Stimulated activated memory B cell treated with anti-CD40 and anti-IgM and Interleukin-4, amounts not matched to agents 10 μg/mL and 1 μg/mL and 100 μg/mL, for 72 hours (primary cell): ENCODE measurements at regions not wholly inside any gene's neighbourhood (a gene's known extent, or its start where the extent isn't known, plus 50 kb on each side); places are given as distances from the start of the nearest gene placed in this dataset.
A peak's percentile ranks its signal among the peaks of the same experiment; 100 is the strongest.
"Not testable (repeated sequence)": the region's sequence is repeated elsewhere in the genome, so short reads cannot be mapped to it uniquely, and the experiment has no call there.

Source experiments
- ATAC-seq: fragments of 150-1000 bp; cut with Tn5 transposase; 2 replicates; pipeline ENCODE4 v1.10.0; 2021
- H3K27ac Mint-ChIP-seq: one replicate; pipeline ENCODE4 v1.8.0; 2022; ENCODE audit warnings: mild to moderate bottlenecking, mixed read lengths
- H3K27me3 Mint-ChIP-seq: one replicate; pipeline ENCODE4 v1.8.0; 2022; ENCODE audit warnings: mixed read lengths
- H3K36me3 Mint-ChIP-seq: one replicate; pipeline ENCODE4 v1.8.0; 2022; ENCODE audit warnings: mixed read lengths
- H3K4me1 Mint-ChIP-seq: one replicate; pipeline ENCODE4 v1.8.0; 2022; ENCODE audit warnings: mixed read lengths
- H3K4me3 Mint-ChIP-seq: one replicate; pipeline ENCODE4 v1.8.0; 2022; ENCODE audit warnings: mild to moderate bottlenecking, moderate library complexity, mixed read lengths
- H3K9me3 Mint-ChIP-seq: one replicate; pipeline ENCODE4 v1.8.0; 2022; ENCODE audit warnings: mixed read lengths

DNA sequence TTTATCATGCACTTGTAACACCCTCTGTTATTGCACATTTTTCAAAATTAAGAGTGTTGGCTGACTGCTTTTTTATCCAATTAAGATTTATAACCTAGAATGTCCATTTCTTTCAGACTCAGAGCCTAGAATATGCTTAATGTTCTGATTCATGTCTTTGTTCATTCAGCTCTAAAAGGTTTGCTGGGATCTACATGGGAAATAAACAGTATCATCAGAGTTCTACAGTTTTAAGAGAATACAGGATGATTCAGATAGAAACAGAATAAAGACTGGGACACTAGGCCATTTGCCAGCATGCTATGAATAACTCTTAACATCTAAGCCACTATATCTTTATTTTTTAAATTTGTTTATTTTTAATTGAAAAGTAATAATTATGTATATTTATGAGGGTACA, 713.7 kb upstream of the CHAC2 start:
- Mint-ChIP-seq H3K27me3 (no peaks in the 10 kb centered on the region), H3K27ac (no peak overlapping the region), H3K4me1 (no peaks in the 10 kb centered on the region), H3K36me3 (no peaks in the 10 kb centered on the region), H3K4me3 (no peak overlapping the region), H3K9me3 (peaks cover 3% of the 10 kb centered on the region)
- no peak for ATAC-seq

GRCh38 chr2:53051157-53051556, 716.4 kb upstream of the CHAC2 start:
- ATAC-seq = no peak
- Mint-ChIP-seq H3K27ac (no peak overlapping the region), H3K36me3 (no peaks in the 10 kb centered on the region), H3K4me3 (no peak overlapping the region), H3K27me3 (no peaks in the 10 kb centered on the region), H3K4me1 (no peaks in the 10 kb centered on the region), H3K9me3 (peaks cover 3% of the 10 kb centered on the region)

GRCh38 chr2:53040536-53041229, 726.9 kb upstream of the CHAC2 start:
- H3K4me3 Mint-ChIP-seq = no peak overlapping the region
- H3K4me1 Mint-ChIP-seq = no peaks in the 10 kb centered on the region
- no peak overlapping the region for H3K27ac Mint-ChIP-seq
- no peaks in the 10 kb centered on the region for H3K27me3 Mint-ChIP-seq
- no peak for ATAC-seq
- H3K36me3 Mint-ChIP-seq = no peaks in the 10 kb centered on the region
- H3K9me3 Mint-ChIP-seq = peaks cover 3% of the 10 kb centered on the region

DNA sequence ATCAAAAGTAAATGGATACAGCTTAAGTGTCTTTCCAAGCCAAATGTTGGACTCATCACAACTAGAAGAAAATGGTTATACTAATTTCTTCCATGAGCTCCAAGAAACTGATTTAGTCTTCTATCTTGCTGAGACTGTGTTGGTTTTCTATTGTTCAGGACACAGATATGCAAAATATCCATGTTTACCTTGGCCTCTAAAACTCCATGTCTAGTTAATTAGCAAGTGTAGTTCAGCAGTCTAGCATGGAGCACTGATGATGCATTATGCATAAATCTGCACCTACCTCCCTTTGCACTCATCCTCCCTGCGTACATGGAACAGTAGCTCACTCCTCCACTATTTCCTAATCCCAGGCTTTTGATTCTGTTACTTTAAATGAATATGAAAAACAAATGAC, 731.4 kb upstream of the CHAC2 start:
- Mint-ChIP-seq H3K4me3 (no peak overlapping the region), H3K27me3 (no peaks in the 10 kb centered on the region), H3K27ac (no peak overlapping the region), H3K36me3 (no peaks in the 10 kb centered on the region), H3K9me3 (peaks cover 3% of the 10 kb centered on the region), H3K4me1 (no peaks in the 10 kb centered on the region)
- ATAC-seq = no peak

DNA sequence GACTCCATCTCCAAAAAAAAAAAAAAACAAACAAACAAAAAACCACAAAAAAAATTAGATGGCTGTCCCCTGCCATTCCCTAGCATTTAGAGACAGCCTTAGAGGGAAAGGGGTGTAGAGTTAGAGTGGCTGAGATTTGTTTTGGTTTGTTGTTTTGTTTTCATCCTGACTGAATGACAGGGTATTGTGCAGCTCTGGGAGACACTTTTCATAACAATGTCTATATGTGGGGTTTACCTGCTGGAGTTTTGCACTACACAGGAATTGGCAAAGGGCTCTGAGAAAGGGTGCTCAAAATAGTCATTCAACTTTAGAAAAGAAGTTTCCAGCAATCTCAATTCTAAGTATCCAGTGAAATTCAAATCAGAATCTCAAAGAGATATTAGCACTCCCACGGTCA, 732.5 kb upstream of the CHAC2 start:
- H3K4me3 Mint-ChIP-seq = no peak overlapping the region
- H3K27ac Mint-ChIP-seq = no peak overlapping the region
- H3K27me3 Mint-ChIP-seq = no peaks in the 10 kb centered on the region
- no peaks in the 10 kb centered on the region for H3K4me1 Mint-ChIP-seq
- peaks cover 3% of the 10 kb centered on the region for H3K9me3 Mint-ChIP-seq
- ATAC-seq = no peak
- H3K36me3 Mint-ChIP-seq = no peaks in the 10 kb centered on the region

GRCh38 chr2:53033411-53033810, 734.2 kb upstream of the CHAC2 start:
- peak; percentile 12 for ATAC-seq
- Mint-ChIP-seq H3K36me3 (no peaks in the 10 kb centered on the region), H3K4me1 (no peaks in the 10 kb centered on the region)

GRCh38 chr2:53028746-53029423, 738.7 kb upstream of the CHAC2 start:
- H3K27ac Mint-ChIP-seq = no peak overlapping the region
- no peak for ATAC-seq
- no peaks in the 10 kb centered on the region for H3K27me3 Mint-ChIP-seq
- no peak overlapping the region for H3K4me3 Mint-ChIP-seq
- no peaks in the 10 kb centered on the region for H3K4me1 Mint-ChIP-seq
- no peaks in the 10 kb centered on the region for H3K36me3 Mint-ChIP-seq
- H3K9me3 Mint-ChIP-seq = no peaks in the 10 kb centered on the region

More at GRCh38 chr2:53033411-53033810, 734.2 kb upstream of the CHAC2 start:
- Mint-ChIP-seq H3K9me3 (peaks cover 3% of the 10 kb centered on the region), H3K27ac (no peak overlapping the region), H3K4me3 (no peak overlapping the region), H3K27me3 (no peaks in the 10 kb centered on the region)

DNA sequence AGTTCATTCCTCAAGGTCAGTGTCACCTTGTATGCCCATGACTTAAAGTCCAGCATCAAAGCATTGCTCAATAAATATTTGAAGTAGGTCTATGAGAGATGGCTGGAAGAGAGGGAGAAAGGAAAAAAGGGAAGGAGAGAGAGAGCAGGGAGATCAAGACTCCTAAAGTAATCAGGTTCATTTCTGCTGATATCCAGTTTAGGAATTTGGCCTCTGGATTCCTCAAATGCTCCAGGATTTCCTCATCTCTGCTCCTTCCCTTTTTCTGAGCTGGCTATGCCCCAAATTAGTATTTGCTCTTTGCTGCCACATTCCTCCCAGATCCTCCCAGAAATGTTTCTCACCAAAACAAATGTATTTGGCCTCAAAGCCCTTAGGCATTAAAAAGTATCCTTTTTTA, 739.4 kb upstream of the CHAC2 start:
- H3K27me3 Mint-ChIP-seq = no peaks in the 10 kb centered on the region
- no peak overlapping the region for H3K4me3 Mint-ChIP-seq
- H3K36me3 Mint-ChIP-seq = no peaks in the 10 kb centered on the region
- no peak for ATAC-seq
- no peaks in the 10 kb centered on the region for H3K4me1 Mint-ChIP-seq
- peaks cover 2% of the 10 kb centered on the region for H3K9me3 Mint-ChIP-seq
- H3K27ac Mint-ChIP-seq = no peak overlapping the region

DNA sequence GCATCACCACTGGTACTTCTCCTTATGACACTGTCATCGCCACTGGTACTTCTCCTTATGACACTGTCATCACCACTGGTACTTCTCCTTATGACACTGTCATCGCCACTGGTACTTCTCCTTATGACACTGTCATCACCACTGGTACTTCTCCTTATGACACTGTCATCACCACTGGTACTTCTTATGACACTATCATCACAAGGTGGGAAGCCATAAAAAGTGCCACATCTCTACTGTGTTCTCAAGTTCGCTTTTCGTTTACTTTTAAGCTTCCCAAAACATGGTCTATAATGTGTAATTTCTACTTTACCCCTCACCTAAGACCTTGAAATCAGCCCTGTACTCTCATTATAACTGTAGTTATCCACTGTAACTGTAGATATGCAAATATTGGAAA, 745.4 kb upstream of the CHAC2 start:
- ATAC-seq, H3K4me3 Mint-ChIP-seq, H3K27ac Mint-ChIP-seq, H3K36me3 Mint-ChIP-seq, H3K27me3 Mint-ChIP-seq, H3K4me1 Mint-ChIP-seq, H3K9me3 Mint-ChIP-seq: not testable (repeated sequence)

- no peak overlapping the region for H3K4me3 Mint-ChIP-seq
- H3K27ac Mint-ChIP-seq = no peak overlapping the region
- no peak for ATAC-seq
- H3K9me3 Mint-ChIP-seq = peaks cover 7% of the 10 kb centered on the region
- H3K4me1 Mint-ChIP-seq = no peaks in the 10 kb centered on the region
- no peaks in the 10 kb centered on the region for H3K36me3 Mint-ChIP-seq
- H3K27me3 Mint-ChIP-seq = no peaks in the 10 kb centered on the region
These were observed 745.8 kb upstream of the CHAC2 start for GRCh38 chr2:53021828-53022227.

DNA sequence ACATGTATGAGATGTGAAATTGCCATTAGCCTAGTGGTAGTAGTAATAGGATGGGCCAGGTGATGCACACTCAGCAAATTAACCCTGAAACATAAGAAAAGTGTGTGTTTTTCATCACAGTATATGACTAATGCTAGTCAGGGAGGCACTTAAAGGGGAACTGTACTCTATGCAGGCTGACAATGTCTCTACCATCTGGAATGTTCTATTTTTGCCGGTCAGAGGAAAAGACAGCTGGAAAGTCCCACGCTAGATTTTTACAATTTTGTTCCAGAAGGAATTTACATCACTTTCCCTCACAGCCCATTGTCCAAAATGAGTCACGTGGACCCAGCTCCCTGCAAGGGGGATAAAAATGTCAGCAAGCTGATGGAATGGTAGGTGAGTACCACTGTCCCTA, 746.3 kb upstream of the CHAC2 start:
- no peaks in the 10 kb centered on the region for H3K36me3 Mint-ChIP-seq
- peaks cover 7% of the 10 kb centered on the region for H3K9me3 Mint-ChIP-seq
- no peaks in the 10 kb centered on the region for H3K27me3 Mint-ChIP-seq
- ATAC-seq = no peak
- no peaks in the 10 kb centered on the region for H3K4me1 Mint-ChIP-seq
- H3K4me3 Mint-ChIP-seq = no peak overlapping the region
- H3K27ac Mint-ChIP-seq = no peak overlapping the region

DNA sequence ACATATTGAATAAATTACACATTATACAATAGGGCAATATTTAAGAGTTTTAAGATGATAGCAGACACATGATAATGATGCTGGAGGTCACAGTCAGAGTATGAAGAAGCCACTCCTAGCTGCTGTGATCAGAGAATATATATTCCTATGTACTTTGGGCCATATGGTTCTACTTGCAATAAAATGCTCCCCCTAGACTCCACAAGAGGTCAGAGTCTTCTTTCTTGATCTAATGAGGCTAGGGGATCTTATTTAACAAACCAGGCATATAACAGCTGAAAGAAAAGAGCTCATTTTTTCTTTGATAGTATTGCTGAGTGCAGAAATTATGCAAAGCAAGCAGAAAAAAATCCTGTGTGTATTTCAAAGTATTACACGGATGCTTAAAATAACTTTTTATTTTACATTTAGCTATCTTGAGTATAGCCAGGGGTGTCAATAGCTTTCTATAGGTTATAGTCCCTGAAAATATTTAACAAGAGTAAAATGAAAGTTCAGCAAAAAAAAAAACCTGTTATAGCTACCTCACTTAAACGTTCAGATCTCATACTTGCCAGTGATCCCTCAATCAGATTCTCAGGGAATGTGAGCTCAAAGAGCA, 748.7 kb upstream of the CHAC2 start:
- Mint-ChIP-seq H3K9me3 (peaks cover 9% of the 10 kb centered on the region), H3K4me3 (no peak overlapping the region), H3K36me3 (no peaks in the 10 kb centered on the region), H3K27ac (no peak overlapping the region), H3K27me3 (no peaks in the 10 kb centered on the region), H3K4me1 (no peaks in the 10 kb centered on the region)
- ATAC-seq = no peak

DNA sequence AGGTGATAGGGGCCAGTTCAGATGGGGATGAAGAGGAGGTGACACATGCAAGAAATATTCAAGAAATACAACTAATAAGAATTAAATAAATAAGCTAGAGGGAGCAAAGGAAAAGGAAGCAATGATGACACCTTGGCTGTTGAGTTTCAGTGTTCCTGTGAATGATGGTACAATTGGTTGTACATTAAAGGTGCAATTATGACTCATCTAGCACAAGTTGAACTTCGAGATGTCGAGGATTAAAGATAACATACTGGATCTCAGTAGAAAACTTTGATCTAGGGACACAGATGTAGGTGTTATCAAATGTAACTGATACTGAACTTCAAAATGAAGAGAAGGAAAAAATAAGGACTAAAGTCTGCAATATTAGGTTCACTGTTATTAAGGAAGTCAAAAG, 760.6 kb upstream of the CHAC2 start:
- Mint-ChIP-seq H3K36me3 (no peaks in the 10 kb centered on the region), H3K27ac (no peak overlapping the region), H3K4me3 (no peak overlapping the region), H3K27me3 (no peaks in the 10 kb centered on the region), H3K9me3 (peaks cover 10% of the 10 kb centered on the region), H3K4me1 (no peaks in the 10 kb centered on the region)
- no peak for ATAC-seq

- Mint-ChIP-seq H3K36me3 (no peaks in the 10 kb centered on the region), H3K27ac (no peak overlapping the region)
These were observed 763.2 kb upstream of the CHAC2 start for GRCh38 chr2:53004413-53004812.

DNA sequence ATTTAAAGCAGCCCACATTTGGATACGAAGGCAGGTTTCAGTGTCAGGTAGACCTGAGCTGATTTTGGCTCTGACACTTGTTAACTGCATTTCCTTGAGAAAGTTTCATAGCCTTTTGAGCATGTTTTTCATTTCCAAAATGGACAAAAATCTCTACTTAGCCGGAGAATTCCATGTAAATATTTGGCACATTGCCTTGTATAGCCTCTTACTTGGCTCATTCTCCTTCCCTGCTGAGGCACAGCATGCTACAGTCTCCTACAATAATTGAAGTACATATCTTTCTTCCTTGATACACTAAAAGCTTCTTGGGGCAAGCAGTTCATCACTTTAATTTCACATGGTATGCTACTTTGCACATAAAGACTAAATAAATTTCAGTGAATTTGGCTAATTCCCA, 772.2 kb upstream of the CHAC2 start:
- H3K27me3 Mint-ChIP-seq = no peaks in the 10 kb centered on the region
- peaks cover 6% of the 10 kb centered on the region for H3K9me3 Mint-ChIP-seq
- no peaks in the 10 kb centered on the region for H3K36me3 Mint-ChIP-seq
- no peaks in the 10 kb centered on the region for H3K4me1 Mint-ChIP-seq
- no peak for ATAC-seq
- no peak overlapping the region for H3K27ac Mint-ChIP-seq
- H3K4me3 Mint-ChIP-seq = no peak overlapping the region

More at GRCh38 chr2:53004413-53004812, 763.2 kb upstream of the CHAC2 start:
- no peak overlapping the region for H3K4me3 Mint-ChIP-seq
- no peaks in the 10 kb centered on the region for H3K27me3 Mint-ChIP-seq
- ATAC-seq = no peak
- no peaks in the 10 kb centered on the region for H3K4me1 Mint-ChIP-seq
- peaks cover 6% of the 10 kb centered on the region for H3K9me3 Mint-ChIP-seq
